ENCODE measurements at regions not wholly inside any gene's neighbourhood (a gene's known extent, or its start where the extent isn't known, plus 50 kb on each side); places are given as distances from the start of the nearest gene placed in this dataset.

DNA sequence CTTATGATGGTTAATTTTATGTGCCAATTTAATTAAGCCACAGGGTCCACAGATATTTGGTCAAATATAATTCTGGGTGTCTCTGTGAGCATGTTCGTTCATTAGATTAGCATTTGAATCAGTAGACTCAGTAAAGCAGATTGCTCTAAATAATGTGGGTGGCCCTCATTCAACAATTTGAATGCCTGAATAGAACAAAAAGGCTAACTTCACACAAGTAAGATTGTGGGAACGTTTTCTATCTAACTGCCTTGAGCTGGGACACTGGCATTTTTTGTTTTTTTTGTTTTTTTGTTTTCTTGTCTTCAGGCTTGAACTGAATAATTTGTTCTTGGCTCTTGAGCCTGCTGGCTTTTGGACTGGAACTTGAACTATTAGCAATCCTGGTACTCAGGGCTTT, 292.4 kb upstream of the SPANXN4 start:
- no peak overlapping the region for H3K23ac ChIP-seq (ENCODE audit: low read depth, low read length)
- no peak overlapping the region for H2AFZ ChIP-seq (replicated peaks; ENCODE audit: low read length, poor library complexity)
- no peak overlapping the region for H2BK20ac ChIP-seq (ENCODE audit: low read depth, low read length)
- no peaks in the 10 kb centered on the region for H3K79me1 ChIP-seq (ENCODE audit: low read depth in 1 of 2, low read length in 2 of 2)
- no peaks in the 10 kb centered on the region for H3K27me3 ChIP-seq (ENCODE audit: control insufficient read depth, insufficient read depth, low read length)
- no peak overlapping the region for H4K8ac ChIP-seq (ENCODE audit: low read depth in 2 of 2, low read length in 2 of 2)
- H2AK5ac ChIP-seq (ENCODE audit: low read depth, low read length): no peak overlapping the region
- ChIA-PET CTCF (no interaction called here), POLR2A (ENCODE audit: unreplicated experiment) (no interaction called here)
- H2AK9ac ChIP-seq (replicated peaks; ENCODE audit: low read depth, low read length, poor library complexity): no peak overlapping the region
- H3K4me2 ChIP-seq (ENCODE audit: low read depth, low read length): no peak overlapping the region
- no peak for ATAC-seq (ENCODE audit: low read depth)
- H2BK5ac ChIP-seq (ENCODE audit: low read depth, low read length, poor library complexity, severe bottlenecking): no peak overlapping the region
- H4K5ac ChIP-seq (ENCODE audit: low read depth, low read length): no peak overlapping the region
- H2BK120ac ChIP-seq (ENCODE audit: low read depth, low read length): no peak overlapping the region
- no peaks in the 10 kb centered on the region for H4K20me1 ChIP-seq (ENCODE audit: insufficient read depth, low read length)
- H3K9me1 ChIP-seq (ENCODE audit: insufficient read depth, low read length): no peaks in the 10 kb centered on the region
- TF ChIP-seq RCOR1 (IDR thresholded peaks at IDR 0.05; ENCODE audit: insufficient replicate concordance, low read length): no peak
- TF ChIP-seq, protein P1, sequence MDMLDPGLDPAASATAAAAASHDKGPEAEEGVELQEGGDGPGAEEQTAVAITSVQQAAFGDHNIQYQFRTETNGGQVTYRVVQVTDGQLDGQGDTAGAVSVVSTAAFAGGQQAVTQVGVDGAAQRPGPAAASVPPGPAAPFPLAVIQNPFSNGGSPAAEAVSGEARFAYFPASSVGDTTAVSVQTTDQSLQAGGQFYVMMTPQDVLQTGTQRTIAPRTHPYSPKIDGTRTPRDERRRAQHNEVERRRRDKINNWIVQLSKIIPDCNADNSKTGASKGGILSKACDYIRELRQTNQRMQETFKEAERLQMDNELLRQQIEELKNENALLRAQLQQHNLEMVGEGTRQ (IDR thresholded peaks at IDR 0.05; ENCODE audit: low read depth, low read length): no peak
- no peak for TF ChIP-seq MAFK (IDR thresholded peaks at IDR 0.05; ENCODE audit: low read depth, low read length)
- TF ChIP-seq, protein P2, sequence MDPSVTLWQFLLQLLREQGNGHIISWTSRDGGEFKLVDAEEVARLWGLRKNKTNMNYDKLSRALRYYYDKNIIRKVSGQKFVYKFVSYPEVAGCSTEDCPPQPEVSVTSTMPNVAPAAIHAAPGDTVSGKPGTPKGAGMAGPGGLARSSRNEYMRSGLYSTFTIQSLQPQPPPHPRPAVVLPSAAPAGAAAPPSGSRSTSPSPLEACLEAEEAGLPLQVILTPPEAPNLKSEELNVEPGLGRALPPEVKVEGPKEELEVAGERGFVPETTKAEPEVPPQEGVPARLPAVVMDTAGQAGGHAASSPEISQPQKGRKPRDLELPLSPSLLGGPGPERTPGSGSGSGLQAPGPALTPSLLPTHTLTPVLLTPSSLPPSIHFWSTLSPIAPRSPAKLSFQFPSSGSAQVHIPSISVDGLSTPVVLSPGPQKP (IDR thresholded peaks at IDR 0.05; ENCODE audit: borderline replicate concordance, low read depth, low read length): no peak
- TF ChIP-seq SMC3 (IDR thresholded peaks at IDR 0.05; ENCODE audit: low read depth, low read length): no peak
- no peak for TF ChIP-seq BHLHE40 (IDR thresholded peaks at IDR 0.05; ENCODE audit: low read depth, low read length)
- TF ChIP-seq MAZ (IDR thresholded peaks at IDR 0.05; ENCODE audit: borderline replicate concordance, low read depth, low read length): no peak
- no peak for TF ChIP-seq FOS (IDR thresholded peaks at IDR 0.05; ENCODE audit: low read depth, low read length)
- no peak for TF ChIP-seq POLR2A (IDR thresholded peaks at IDR 0.05; ENCODE audit: low read depth, low read length)
- no peak for TF ChIP-seq RFX5 (IDR thresholded peaks at IDR 0.05; ENCODE audit: low read depth, low read length)
- TF ChIP-seq, protein P3, sequence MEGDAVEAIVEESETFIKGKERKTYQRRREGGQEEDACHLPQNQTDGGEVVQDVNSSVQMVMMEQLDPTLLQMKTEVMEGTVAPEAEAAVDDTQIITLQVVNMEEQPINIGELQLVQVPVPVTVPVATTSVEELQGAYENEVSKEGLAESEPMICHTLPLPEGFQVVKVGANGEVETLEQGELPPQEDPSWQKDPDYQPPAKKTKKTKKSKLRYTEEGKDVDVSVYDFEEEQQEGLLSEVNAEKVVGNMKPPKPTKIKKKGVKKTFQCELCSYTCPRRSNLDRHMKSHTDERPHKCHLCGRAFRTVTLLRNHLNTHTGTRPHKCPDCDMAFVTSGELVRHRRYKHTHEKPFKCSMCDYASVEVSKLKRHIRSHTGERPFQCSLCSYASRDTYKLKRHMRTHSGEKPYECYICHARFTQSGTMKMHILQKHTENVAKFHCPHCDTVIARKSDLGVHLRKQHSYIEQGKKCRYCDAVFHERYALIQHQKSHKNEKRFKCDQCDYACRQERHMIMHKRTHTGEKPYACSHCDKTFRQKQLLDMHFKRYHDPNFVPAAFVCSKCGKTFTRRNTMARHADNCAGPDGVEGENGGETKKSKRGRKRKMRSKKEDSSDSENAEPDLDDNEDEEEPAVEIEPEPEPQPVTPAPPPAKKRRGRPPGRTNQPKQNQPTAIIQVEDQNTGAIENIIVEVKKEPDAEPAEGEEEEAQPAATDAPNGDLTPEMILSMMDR (conservative IDR thresholded peaks at IDR 0.05; ENCODE audit: low read depth, low read length): no peak
- TF ChIP-seq MXI1 (IDR thresholded peaks at IDR 0.05; ENCODE audit: borderline replicate concordance, low read depth, low read length): no peak
- no peak for TF ChIP-seq NFE2L2 (IDR thresholded peaks at IDR 0.05; ENCODE audit: low read depth, low read length)
- no peak for TF ChIP-seq CHD1 (IDR thresholded peaks at IDR 0.05; ENCODE audit: low read depth, low read length)
- TF ChIP-seq RAD21 (IDR thresholded peaks at IDR 0.05; ENCODE audit: low read length): no peak
- TF ChIP-seq CEBPB (IDR thresholded peaks at IDR 0.05; ENCODE audit: low read depth, low read length): no peak
- peaks cover 4% of the 10 kb centered on the region; the same call in 1 of the 2 replicates for H3K9me3 ChIP-seq (ENCODE audit: control insufficient read depth, insufficient read depth, low read length)
- no peaks in the 10 kb centered on the region for H3K36me3 ChIP-seq (ENCODE audit: control insufficient read depth, insufficient read depth, low read length)
- BruUV-seq (replicated peaks): no TSS peak
- no peak overlapping the region for H4K91ac ChIP-seq (ENCODE audit: insufficient read depth, low read depth, low read length)
- H3K4ac ChIP-seq (ENCODE audit: low read depth, low read length): no peak overlapping the region
- no CpG with 5 or more reads among the region's 2 CpGs for WGBS, 2 experiments (ENCODE audit: extremely low coverage in 2 of 2, insufficient read length in 1 of 2)
- no peak overlapping the region for H3K9ac ChIP-seq (ENCODE audit: low read depth, low read length)
- H3K18ac ChIP-seq (ENCODE audit: low read depth, low read length): no peak overlapping the region
- H3K14ac ChIP-seq (replicated peaks; ENCODE audit: low read depth, low read length): no peak overlapping the region
- no peak overlapping the region for H3K56ac ChIP-seq (ENCODE audit: extremely low read depth, insufficient read depth, low read length)
- dilution Hi-C loops (cut with HindIII; ENCODE audit: low sequenced_read_pairs, unreplicated experiment) (no loop called here), in situ Hi-C loops (cut with MboI; ENCODE audit: low sequenced_read_pairs) (no loop called here), intact Hi-C loops (cut with micrococcal nuclease) (no loop called here)
- DNase-seq: no peak
- no peak overlapping the region for H3K4me3 ChIP-seq (ENCODE audit: insufficient read depth, low read depth, low read length)
- H3K27ac ChIP-seq (ENCODE audit: insufficient read depth, low read length): no peak overlapping the region
- H3K4me1 ChIP-seq (ENCODE audit: control insufficient read depth, insufficient read depth, low read length): no peaks in the 10 kb centered on the region
- H2BK15ac ChIP-seq (ENCODE audit: low read depth, low read length): no peak overlapping the region

Data from IMR-90 (cell line).